Skin epidermis (tissue), 12 donors: ENCODE measurements at regions not wholly inside any gene's neighbourhood (a gene's known extent, or its start where the extent isn't known, plus 50 kb on each side); places are given as distances from the start of the nearest gene placed in this dataset.
A peak's percentile ranks its signal among the peaks of the same experiment; 100 is the strongest.

Source experiments
- H3K27ac ChIP-seq, 21 experiments: fragments of 200-600 bp; sonication (generic) in 11 of 21; one replicate each; pipeline ENCODE4 v1.5.0; 2020; ENCODE audit warnings: mild to moderate bottlenecking in 3 of 21, inconsistent platforms in 2 of 21, moderate library complexity in 2 of 21
- H3K4me3 ChIP-seq, 7 experiments: fragments of 200-600 bp; sonication (generic) in 2 of 7; one replicate each; pipeline ENCODE4 v1.5.0; 2020; ENCODE audit warnings: inconsistent platforms in 2 of 7, mild to moderate bottlenecking in 2 of 7, moderate library complexity in 1 of 7

DNA sequence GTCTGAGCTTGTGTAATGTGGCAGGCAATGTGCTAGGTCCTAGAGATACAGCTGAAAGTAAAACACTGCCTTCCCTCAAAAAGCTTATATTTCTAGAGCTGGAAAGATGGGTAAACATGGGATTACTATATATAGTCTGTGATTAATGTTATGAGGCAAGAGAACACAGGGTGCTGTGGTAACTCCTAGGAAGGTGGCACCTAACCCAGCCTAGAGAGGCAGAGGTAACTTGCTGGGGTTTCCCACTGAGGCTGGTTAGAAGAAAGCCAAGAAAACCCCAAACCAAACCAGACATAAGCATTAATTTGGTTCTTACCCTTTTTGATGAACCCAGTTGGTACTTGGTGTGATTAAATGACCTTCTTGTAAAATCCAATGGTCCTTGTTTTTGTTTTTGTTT, 315.0 kb downstream of the PPP1R2C start:
- no peak overlapping the region for H3K4me3 ChIP-seq
- H3K27ac ChIP-seq = no peak overlapping the region

DNA sequence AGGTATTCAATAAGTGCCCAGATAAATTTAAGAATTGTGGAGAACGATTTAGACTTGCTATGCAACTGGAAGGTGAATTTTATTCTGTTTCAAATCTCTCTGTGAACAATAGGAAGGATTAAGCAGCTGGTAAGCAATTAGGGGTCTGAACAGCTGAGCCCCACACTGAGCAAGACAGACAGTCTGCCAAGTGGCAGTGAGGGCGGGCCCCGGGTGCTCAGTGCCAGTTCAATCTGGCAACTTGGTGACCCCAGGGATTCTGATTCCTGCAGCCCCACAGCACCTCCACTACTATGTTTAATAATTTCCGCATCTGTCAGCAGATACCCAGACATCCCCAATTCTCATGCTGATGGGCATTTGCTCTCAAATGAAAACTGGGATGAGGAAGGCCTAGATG, 317.3 kb downstream of the PPP1R2C start:
- Histone ChIP-seq H3K27ac (no peak overlapping the region), H3K4me3 (no peak overlapping the region)

DNA sequence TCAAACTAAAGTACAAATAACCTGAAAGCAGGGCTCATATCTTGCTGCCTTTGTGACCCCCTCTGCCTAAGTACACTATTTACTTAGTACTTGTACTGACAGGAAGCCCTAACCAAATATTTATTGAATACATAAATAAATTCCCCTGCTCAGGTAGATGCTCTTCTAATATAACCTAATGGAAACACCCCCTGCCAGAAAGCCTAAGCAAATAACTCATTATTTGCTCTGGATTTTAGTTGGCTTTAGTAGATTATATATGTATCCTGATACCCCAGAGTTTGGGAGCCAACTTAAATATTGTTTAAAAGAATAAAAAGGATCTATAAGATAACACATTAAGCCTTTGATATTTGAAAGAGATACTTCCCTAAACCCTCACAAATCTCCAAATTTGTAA, 318.2 kb downstream of the PPP1R2C start:
- Histone ChIP-seq H3K27ac (no peak overlapping the region), H3K4me3 (no peak overlapping the region)

DNA sequence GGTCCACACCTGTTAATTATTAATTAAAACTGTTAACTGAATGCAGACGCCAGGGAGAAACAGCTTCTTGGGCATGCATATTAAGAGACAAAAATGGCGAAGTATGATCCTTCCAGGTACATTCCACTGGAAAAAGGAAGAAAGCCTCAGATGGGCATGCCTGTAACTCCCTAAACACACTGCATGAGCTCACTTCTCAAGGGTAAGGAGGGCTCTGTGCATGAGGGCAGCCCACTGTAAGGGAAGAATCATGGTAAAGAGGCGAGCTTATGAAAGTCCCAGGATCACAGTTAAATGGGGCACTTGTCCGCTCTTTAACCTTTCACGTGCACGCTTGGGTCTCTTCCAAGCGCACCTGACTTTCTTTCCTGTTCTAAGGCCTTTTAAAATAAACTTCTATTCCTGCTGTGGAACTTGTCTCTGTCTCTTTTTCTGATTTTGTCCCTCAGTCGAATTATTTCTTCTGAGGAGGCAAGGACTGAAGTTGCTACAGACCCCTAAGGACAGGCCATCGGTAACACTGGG, 321.7 kb downstream of the PPP1R2C start:
- Histone ChIP-seq H3K4me3 (no peak overlapping the region), H3K27ac (no peak overlapping the region)

DNA sequence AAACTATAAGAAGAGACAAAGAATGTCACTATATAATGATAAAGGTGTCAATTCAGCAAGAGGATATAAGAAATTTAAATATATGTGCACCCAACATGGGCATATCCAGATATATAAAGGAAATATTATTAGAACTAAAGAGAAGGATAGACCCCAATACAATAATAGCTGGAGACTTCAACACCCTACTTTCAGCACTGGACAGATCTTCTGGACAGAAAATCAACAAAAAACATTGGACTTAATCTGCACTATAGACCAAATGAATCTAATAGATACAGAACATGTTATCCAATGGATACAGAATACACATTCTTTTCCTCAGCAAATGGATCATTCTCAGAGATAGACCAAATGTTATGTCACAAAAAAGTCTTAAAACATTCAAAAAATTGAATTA, 327.7 kb downstream of the PPP1R2C start:
- Histone ChIP-seq H3K4me3 (no peak overlapping the region), H3K27ac (no peak overlapping the region)

GRCh38 chrX:42443267-42443666, 334.7 kb downstream of the PPP1R2C start:
- no peak overlapping the region for H3K4me3 ChIP-seq
- H3K27ac ChIP-seq = no peak overlapping the region

GRCh38 chrX:42442745-42443144, 335.2 kb downstream of the PPP1R2C start:
- H3K27ac ChIP-seq = no peak overlapping the region
- H3K4me3 ChIP-seq = no peak overlapping the region

- no peak overlapping the region for H3K4me3 ChIP-seq
- no peak overlapping the region for H3K27ac ChIP-seq
Measured at GRCh38 chrX:42437211-42437610, 340.8 kb downstream of the PPP1R2C start.

GRCh38 chrX:42434458-42435166, 343.4 kb downstream of the PPP1R2C start:
- no peak overlapping the region for H3K27ac ChIP-seq
- H3K4me3 ChIP-seq = no peak overlapping the region

- Histone ChIP-seq H3K27ac (no peak overlapping the region), H3K4me3 (no peak overlapping the region)
Measured at GRCh38 chrX:42432552-42432951, 345.4 kb downstream of the PPP1R2C start.

GRCh38 chrX:42422961-42423360, 355.0 kb downstream of the PPP1R2C start:
- Histone ChIP-seq H3K4me3 (no peak overlapping the region), H3K27ac (no peak overlapping the region)

DNA sequence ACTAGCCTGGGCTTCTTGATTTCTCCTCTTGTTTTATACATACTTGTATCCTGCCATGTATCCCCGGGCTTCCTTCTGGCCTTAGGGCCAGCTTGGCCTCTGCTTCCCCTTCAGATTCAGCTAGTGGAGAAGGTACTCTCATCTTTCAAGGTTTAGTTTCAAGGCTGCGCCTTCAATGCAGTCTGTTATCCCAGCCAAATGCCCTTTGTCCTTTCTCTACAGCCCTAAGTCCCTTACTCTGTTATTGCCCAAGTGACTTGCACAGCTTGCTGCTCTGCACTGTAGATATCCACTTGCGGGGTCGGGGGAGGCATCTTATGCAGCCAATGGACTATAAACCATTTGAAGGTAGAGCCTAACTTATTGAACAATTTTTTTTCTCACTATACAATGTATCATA, 357.5 kb downstream of the PPP1R2C start:
- Histone ChIP-seq H3K27ac (no peak overlapping the region), H3K4me3 (no peak overlapping the region)

- H3K27ac ChIP-seq = no peak overlapping the region
Measured at GRCh38 chrX:42415636-42416035, 362.3 kb downstream of the PPP1R2C start.

DNA sequence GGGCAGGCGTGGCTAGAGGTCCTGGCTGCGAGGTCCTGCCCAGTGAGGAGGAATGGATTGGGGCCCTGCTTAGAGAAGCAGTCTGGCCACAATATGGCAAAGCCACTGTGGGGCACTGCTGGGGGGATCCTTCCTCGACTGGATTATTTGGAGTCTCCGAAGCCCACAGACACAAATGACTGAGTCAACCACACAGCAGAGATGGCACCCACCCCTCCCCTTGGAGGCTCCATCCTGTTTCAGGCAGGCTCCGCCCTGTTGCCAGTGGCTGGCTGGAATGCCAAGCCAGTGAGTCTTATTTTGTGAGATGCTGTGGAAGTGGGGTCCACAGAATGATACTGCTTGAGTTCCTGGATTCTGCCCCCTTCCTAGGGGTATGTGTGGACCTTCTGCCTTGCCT, 363.9 kb downstream of the PPP1R2C start:
- no peak overlapping the region for H3K27ac ChIP-seq
- H3K4me3 ChIP-seq = no peak overlapping the region

More at GRCh38 chrX:42415636-42416035, 362.3 kb downstream of the PPP1R2C start:
- H3K4me3 ChIP-seq = no peak overlapping the region

GRCh38 chrX:42399632-42400024, 378.3 kb downstream of the PPP1R2C start:
- peak overlapping the region in 3 of 21 experiments; percentile 5 to 31 (median 12) for H3K27ac ChIP-seq
- no peak overlapping the region for H3K4me3 ChIP-seq

- Histone ChIP-seq H3K4me3 (no peak overlapping the region), H3K27ac (peak overlapping the region in 3 of 21 experiments; percentile 5 to 12 (median 6))
Measured at GRCh38 chrX:42398967-42399631, 378.9 kb downstream of the PPP1R2C start.

DNA sequence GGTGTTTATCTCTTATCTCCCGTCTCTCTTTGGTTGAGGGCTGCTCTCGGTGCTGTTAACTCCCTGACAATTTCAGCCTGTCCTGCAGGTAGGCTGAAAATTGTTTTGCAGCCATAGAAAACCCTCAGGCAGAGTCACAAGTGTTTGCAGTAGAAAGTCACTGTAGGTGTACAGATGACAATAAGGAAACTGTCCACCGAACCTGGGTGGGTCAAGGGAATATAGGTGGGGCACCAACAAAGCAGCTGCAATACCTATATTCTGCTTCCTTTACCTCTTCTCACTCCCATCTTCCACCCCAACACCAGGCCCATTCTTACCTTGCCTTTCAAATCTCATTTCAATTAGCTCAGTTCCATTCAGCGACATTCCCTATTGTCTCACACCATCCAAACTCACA, 381.8 kb downstream of the PPP1R2C start:
- Histone ChIP-seq H3K27ac (no peak overlapping the region), H3K4me3 (no peak overlapping the region)

- no peak overlapping the region for H3K4me3 ChIP-seq
- H3K27ac ChIP-seq = no peak overlapping the region
Measured at GRCh38 chrX:42392846-42393245, 385.1 kb downstream of the PPP1R2C start.

DNA sequence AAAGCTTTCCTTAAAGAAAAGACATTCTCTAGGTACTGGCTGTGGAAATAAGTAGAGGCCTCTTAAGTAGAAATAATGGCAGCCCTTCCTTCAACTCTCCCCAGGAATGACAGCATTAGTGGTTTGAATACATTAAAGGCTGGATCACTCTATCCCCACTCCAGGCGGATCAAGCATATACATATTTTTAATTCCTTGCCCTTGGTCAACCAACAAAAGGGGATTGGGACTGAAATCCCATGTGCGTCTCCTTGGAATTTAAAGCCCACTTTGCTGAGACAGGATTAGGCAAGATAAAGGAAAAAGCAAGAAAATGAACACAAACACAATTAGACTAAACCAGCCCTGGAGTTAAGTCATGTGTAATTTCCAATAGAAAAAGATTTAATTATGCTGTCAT, 391.3 kb downstream of the PPP1R2C start:
- Histone ChIP-seq H3K27ac (no peak overlapping the region), H3K4me3 (no peak overlapping the region)

DNA sequence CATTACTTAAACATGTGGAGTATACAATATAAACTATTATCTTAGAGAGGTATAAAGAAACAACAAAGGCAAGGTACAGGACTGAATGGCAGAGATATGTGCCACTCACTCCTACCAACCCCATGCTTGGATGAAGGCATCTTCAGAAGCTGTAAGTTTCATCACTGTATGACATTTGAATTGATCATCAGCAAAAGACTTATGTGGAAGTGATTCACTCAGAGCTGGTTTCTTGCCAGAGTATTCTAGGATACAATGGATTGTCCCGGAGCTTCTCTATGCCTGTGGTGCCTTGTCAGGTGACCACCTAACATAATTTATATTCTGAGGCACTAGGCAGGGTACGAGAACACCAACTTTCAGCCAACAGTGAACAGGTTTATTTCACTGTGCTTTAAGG, 392.2 kb downstream of the PPP1R2C start:
- Histone ChIP-seq H3K4me3 (no peak overlapping the region), H3K27ac (no peak overlapping the region)

- no peak overlapping the region for H3K27ac ChIP-seq
- H3K4me3 ChIP-seq = no peak overlapping the region
Measured at GRCh38 chrX:42384956-42385355, 393.0 kb downstream of the PPP1R2C start.
